HCT116 (cell line): ENCODE measurements at regions not wholly inside any gene's neighbourhood (a gene's known extent, or its start where the extent isn't known, plus 50 kb on each side); places are given as distances from the start of the nearest gene placed in this dataset.
A peak's percentile ranks its signal among the peaks of the same experiment; 100 is the strongest.
"Not testable (repeated sequence)": the region's sequence is repeated elsewhere in the genome, so short reads cannot be mapped to it uniquely, and the experiment has no call there.

Source experiments
- ATAC-seq: fragments of 200-7000 bp; cut with Tn5 transposase; 2 replicates; pipeline ENCODE4 v1.9.1; 2020; ENCODE audit warnings: mild to moderate bottlenecking, moderate library complexity
- BruUV-seq: library from RNA; stranded (reverse); fragments of 400-500 nt; replicated peaks from 2 replicates; lab custom pipeline; 2021; lab: Mats Ljungman, UMichigan
- CTCF ChIA-PET: fragments of 300-600 bp; sonication (Branson Sonifier 250); formaldehyde crosslinking; loops from one replicate; lab custom pipeline; 2021; ENCODE audit warnings: antibody characterized with exemption; lab: Charles Lee
- POLR2A ChIA-PET: fragments of 300-600, 350-600 bp; sonication (Branson Sonifier 250); formaldehyde crosslinking; loops from one replicate; lab custom pipeline; 2021; ENCODE audit warnings: antibody characterized with exemption; lab: Charles Lee
- RAD21 ChIA-PET, 2 experiments: fragments of 300-600 bp; sonication (Branson Sonifier 250); formaldehyde crosslinking; loops; one replicate each; lab custom pipeline; 2023; ENCODE audit warnings: low total read pairs in 2 of 2; ENCODE audit not compliant: uncharacterized antibody in 2 of 2, unreplicated experiment in 2 of 2, low non-redundant PET in 1 of 2; lab: Charles Lee
- DNase-seq: peaks from one replicate; pipeline ENCODE4 v3.0.0-alpha.2; 2010; ENCODE audit warnings: low read depth, low spot score
- H2AFZ ChIP-seq: fragments of 200-600 bp; shearing (Covaris generic), sonication (generic); 2 replicates; pipeline ENCODE4 v1.6.1; 2017; ENCODE audit warnings: low read depth, mixed run types, mixed read lengths, antibody characterized with exemption, low read length; ENCODE audit not compliant: poor library complexity, severe bottlenecking
- H3K27ac ChIP-seq: 2 replicates; pipeline ENCODE4 v1.5.1; 2012; ENCODE audit warnings: low read depth, low read length
- H3K27me3 ChIP-seq: fragments of 200-600 bp; sonication (generic); 2 replicates; pipeline ENCODE4 v1.6.1; 2016; ENCODE audit warnings: mixed run types, low read length, mixed read lengths; ENCODE audit not compliant: insufficient read depth
- H3K36me3 ChIP-seq, 2 experiments: fragments of 200-500 bp in 1 of 2; fragments of 200-600 bp in 1 of 2; sonication (Bioruptor generic) in 1 of 2; sonication (generic) in 1 of 2; 2 replicates each; pipeline versions ENCODE4 v1.5.1 to v1.6.1; 2014 to 2016; ENCODE audit warnings: low read length in 2 of 2, inconsistent platforms in 1 of 2, mixed read lengths in 1 of 2, mixed run types in 1 of 2; ENCODE audit not compliant: insufficient read depth in 2 of 2, control insufficient read depth in 1 of 2
- H3K4me1 ChIP-seq, 2 experiments: fragments of 200-600 bp in 1 of 2; sonication (generic) in 1 of 2; 2 replicates each; pipeline versions ENCODE4 v1.5.1 to v1.6.1; 2012 to 2017; ENCODE audit warnings: low read length in 2 of 2, inconsistent platforms in 1 of 2, mild to moderate bottlenecking in 1 of 2, mixed read lengths in 1 of 2, mixed run types in 1 of 2, moderate library complexity in 1 of 2; ENCODE audit not compliant: insufficient read depth in 2 of 2, control insufficient read depth in 1 of 2
- H3K4me2 ChIP-seq: fragments of 200-600 bp; sonication (generic); 2 replicates; pipeline ENCODE4 v1.6.1; 2017; ENCODE audit warnings: mixed run types, low read length, mixed read lengths
- H3K4me3 ChIP-seq, 2 experiments: fragments of 200-600 bp in 1 of 2; sonication (generic) in 1 of 2; replicated peaks in 1 of 2; 2 replicates each; pipeline ENCODE4 v1.5.1; 2011 to 2016; ENCODE audit warnings: low read length in 2 of 2, control low read depth in 1 of 2, low read depth in 1 of 2, mild to moderate bottlenecking in 1 of 2, mixed read lengths in 1 of 2, mixed run types in 1 of 2
- H3K79me2 ChIP-seq: fragments of 200-600 bp; sonication (generic); 2 replicates; pipeline ENCODE4 v1.6.1; 2017; ENCODE audit warnings: mild to moderate bottlenecking, mixed run types, low read length, moderate library complexity, mixed read lengths; ENCODE audit not compliant: insufficient read depth
- H3K9ac ChIP-seq: fragments of 200-600 bp; sonication (generic); 2 replicates; pipeline ENCODE4 v1.6.1; 2016; ENCODE audit warnings: low read length, mixed read lengths
- H3K9me2 ChIP-seq: fragments of 200-600 bp; sonication (generic), shearing (Covaris generic); 2 replicates; pipeline ENCODE4 v1.6.1; 2017; ENCODE audit warnings: mixed run types, mild to moderate bottlenecking, moderate library complexity; ENCODE audit not compliant: insufficient read depth
- H3K9me3 ChIP-seq, 2 experiments: fragments of 200-500 bp in 1 of 2; fragments of 200-600 bp in 1 of 2; sonication (Bioruptor generic) in 1 of 2; sonication (generic) in 1 of 2; 2 replicates each; pipeline ENCODE4 v1.6.1; 2014 to 2017; ENCODE audit warnings: low read length in 2 of 2, mixed read lengths in 2 of 2, inconsistent platforms in 1 of 2, low read depth in 1 of 2, mild to moderate bottlenecking in 1 of 2, mixed run types in 1 of 2, moderate library complexity in 1 of 2; ENCODE audit not compliant: control insufficient read depth in 1 of 2, insufficient read depth in 1 of 2
- H4K20me1 ChIP-seq: fragments of 200-600 bp; sonication (generic), shearing (Covaris generic); 2 replicates; pipeline ENCODE4 v1.6.1; 2017; ENCODE audit warnings: mixed run types, mild to moderate bottlenecking, moderate library complexity; ENCODE audit not compliant: insufficient read depth
- intact Hi-C: fragments of 100-400 bp; cut with micrococcal nuclease; formaldehyde crosslinking; loops from 2 replicates; pipeline ENCODE4 v1.10.0; 2022

GRCh38 chr14:19345298-19345911 is 88.7 kb downstream of the POTEG start:
- RAD21 ChIA-PET, H3K27me3 ChIP-seq, H3K4me2 ChIP-seq, BruUV-seq, H3K9me3 ChIP-seq, H4K20me1 ChIP-seq, H3K9me2 ChIP-seq, POLR2A ChIA-PET, H3K9ac ChIP-seq, H3K36me3 ChIP-seq, H3K4me3 ChIP-seq, H3K27ac ChIP-seq, ATAC-seq, intact Hi-C loops, H2AFZ ChIP-seq, DNase-seq, H3K4me1 ChIP-seq, CTCF ChIA-PET, H3K79me2 ChIP-seq: not testable (repeated sequence)

GRCh38 chr14:19346074-19346480 is 88.1 kb downstream of the POTEG start:
- not testable (repeated sequence) for H3K4me2 ChIP-seq

GRCh38 chr14:19346636-19347035 is 87.5 kb downstream of the POTEG start:
- DNase-seq, H4K20me1 ChIP-seq, H3K79me2 ChIP-seq, H3K4me2 ChIP-seq, H3K27ac ChIP-seq, H3K9me3 ChIP-seq, H3K27me3 ChIP-seq, BruUV-seq, H3K36me3 ChIP-seq, intact Hi-C loops, H2AFZ ChIP-seq, RAD21 ChIA-PET, CTCF ChIA-PET, ATAC-seq, H3K4me1 ChIP-seq, H3K9ac ChIP-seq, POLR2A ChIA-PET, H3K4me3 ChIP-seq, H3K9me2 ChIP-seq: not testable (repeated sequence)

More at GRCh38 chr14:19346074-19346480, 88.1 kb downstream of the POTEG start:
- H3K9me3 ChIP-seq, BruUV-seq, CTCF ChIA-PET, H3K9ac ChIP-seq, DNase-seq, RAD21 ChIA-PET, H3K9me2 ChIP-seq, H2AFZ ChIP-seq, H3K27ac ChIP-seq, POLR2A ChIA-PET, H3K79me2 ChIP-seq, intact Hi-C loops, H3K4me3 ChIP-seq, H4K20me1 ChIP-seq, H3K36me3 ChIP-seq, H3K27me3 ChIP-seq, H3K4me1 ChIP-seq: not testable (repeated sequence)
- ATAC-seq: peak; percentile 70; the same call in 1 of the 2 replicates

- RAD21 ChIA-PET, H3K27me3 ChIP-seq, H3K9me3 ChIP-seq, H3K36me3 ChIP-seq, H3K4me3 ChIP-seq, H3K27ac ChIP-seq, DNase-seq, BruUV-seq, ATAC-seq, H3K9me2 ChIP-seq, H3K79me2 ChIP-seq, H3K9ac ChIP-seq, H4K20me1 ChIP-seq, H3K4me2 ChIP-seq, H3K4me1 ChIP-seq, intact Hi-C loops, H2AFZ ChIP-seq, POLR2A ChIA-PET, CTCF ChIA-PET: not testable (repeated sequence)
Observed at GRCh38 chr14:19347112-19347511, 87.0 kb downstream of the POTEG start.
